GM18519 (cell line): ENCODE measurements at regions not wholly inside any gene's neighbourhood (a gene's known extent, or its start where the extent isn't known, plus 50 kb on each side); places are given as distances from the start of the nearest gene placed in this dataset.
"Not testable (repeated sequence)": the region's sequence is repeated elsewhere in the genome, so short reads cannot be mapped to it uniquely, and the experiment has no call there.

Source experiments
- ATAC-seq: cut with Tn5 transposase; IDR thresholded peaks from one replicate; pipeline ENCODE4 v1.9.1; 2021; ENCODE audit warnings: mild to moderate bottlenecking, moderate library complexity; ENCODE audit not compliant: unreplicated experiment, low FRiP score

DNA sequence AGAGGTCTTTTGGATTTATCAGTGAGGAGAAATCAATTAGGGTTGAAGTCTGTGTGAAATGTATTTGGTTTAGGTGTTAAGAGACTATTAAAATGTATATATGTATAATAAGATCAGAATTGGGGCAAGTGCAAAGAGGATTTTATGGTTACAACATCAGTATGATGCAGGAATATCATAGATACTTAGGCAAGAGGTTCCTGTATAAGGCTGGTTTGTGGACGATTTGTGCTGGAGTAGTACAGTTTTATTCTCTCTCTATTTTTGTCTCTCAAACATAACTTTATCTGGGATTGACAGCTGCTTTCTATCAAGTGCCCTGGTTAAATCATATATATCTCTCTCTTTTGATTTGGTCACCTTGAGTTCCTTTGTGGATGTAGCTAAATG, 142.5 kb downstream of the CTH start:
- ATAC-seq: no peak

DNA sequence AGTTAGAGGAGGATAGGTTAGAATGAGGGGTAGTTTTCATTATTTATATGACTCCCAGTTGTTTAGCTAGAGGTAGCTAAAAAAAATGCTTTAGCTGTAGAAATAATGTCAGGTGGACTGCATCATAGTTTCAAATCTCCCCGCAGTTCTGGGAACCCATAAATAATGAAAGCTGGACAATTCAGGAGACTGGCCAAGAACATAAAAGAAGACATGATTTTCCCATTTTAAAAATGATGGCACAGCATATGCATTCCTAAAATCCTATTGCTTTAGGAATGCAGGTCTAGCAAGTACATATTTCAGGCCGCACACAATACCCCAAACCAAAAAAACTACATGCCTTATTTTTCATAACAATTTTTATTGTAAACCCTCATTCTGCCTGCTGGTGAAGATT, 143.3 kb downstream of the CTH start:
- no peak for ATAC-seq

DNA sequence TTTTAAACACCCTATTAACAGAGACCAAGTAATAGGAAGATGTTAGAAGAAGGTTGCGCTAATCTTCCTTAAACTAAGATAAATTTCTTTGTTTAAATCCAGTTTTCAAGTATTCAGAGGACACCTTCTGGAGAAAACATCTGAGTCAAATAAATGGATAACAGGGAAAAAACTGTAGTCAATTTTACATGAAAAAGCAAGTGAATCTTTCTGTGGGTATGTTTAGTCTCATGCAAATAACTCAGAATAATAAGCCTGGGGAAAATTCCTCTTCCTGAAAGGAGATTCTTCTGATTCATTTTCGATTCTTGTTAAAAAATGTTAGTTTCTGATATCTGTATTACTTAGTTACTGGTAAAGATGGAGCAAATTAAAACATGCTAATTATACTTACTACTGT, 145.5 kb downstream of the CTH start:
- no peak for ATAC-seq

DNA sequence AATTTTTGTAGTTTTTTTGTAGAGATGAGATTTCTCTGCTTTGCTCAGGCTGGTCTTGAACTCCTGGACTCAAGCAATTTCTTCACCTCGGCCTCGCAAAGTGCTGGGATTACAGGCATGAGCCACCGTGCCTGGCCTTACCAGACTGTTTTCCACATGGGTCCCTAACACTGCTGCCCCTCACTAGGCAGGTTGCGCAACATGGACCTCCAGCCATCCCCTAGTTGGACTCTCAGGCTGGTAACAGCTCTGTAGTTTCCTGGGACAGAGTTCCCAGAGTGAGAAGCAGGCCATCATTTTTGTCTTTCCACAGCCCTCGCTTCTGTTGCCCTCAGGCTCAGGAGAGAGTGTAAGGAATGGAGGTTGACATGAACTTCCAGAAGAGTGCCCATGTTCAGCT, 156.1 kb downstream of the CTH start:
- no peak for ATAC-seq

DNA sequence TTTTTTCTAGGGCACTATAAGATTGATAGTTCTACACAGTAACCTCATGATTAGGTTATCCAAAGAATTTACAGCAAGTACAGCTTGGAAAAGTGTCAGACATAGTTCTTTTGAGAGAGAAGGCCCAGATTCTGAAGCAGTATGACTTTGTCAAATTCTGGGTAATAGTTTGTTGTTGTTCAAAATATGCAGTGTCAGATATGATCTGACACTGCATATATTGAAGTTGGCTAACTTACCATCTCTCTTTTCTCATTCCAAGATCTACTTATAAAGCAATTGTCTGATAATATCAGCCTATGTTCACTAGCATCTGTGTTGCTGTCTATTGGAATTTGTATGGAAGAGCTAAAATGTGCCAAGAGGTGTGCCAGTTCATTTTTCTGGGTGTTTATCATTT, 160.1 kb downstream of the CTH start:
- ATAC-seq: no peak

DNA sequence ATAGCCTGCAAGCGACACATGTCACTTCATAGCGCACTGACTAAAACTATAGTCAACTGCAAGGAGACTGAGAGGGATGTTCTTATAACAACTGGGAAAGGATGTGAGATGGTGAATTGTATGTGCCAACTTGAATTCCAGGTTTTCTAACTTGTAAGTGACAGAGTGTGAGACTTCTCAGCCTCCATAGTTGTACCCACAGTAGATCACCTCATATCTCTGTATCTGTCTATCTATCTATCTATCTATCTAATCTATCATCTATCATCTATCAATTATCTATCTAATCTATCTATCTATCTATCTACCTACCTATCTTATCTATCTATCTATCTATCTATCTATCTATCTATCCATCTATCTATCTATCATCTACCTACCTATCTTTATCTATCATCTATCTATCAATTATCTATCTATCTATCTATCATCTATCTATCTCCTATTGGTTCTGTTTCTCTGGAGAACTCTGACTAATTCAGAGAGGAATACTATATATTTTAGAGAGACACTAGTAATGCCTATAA, 162.3 kb downstream of the CTH start:
- ATAC-seq: no peak

DNA sequence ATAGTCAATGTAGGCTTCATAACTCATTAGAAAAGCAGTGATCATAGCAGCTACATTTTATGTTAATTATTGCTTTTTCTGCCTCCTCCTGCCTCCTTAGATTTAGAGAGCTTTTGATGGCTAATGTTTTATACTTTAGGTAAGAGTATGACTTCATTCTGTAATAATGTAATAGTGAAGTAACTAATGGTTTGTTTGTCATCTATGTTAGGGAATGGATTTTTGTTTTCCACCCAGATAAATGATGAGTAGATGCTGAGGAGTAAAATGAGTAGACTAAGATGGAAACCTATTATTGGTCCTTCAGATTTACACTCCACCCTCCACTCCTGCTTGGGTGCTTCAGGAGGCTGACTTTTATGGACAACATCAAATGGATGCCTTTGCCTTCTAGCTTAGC, 170.6 kb downstream of the CTH start:
- ATAC-seq: no peak

DNA sequence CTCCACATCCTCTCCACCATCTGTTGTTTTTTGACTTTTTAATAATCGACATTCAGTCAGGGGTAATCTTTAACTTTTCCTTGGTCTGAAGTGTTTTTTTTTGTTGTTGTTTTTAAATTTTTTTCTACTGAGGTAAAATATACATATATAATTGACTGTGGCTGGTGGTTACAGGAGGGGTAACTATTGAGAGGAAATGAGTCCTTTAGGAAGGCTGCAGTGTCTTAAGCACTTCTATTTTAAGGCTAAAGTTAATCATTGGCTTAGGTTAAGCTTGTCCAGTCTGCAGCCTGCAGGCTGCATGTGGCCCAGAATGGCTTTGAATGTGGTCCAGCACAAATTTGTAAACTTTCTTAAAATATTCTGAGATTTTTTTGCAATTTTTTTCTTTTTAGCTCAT, 172.5 kb downstream of the CTH start:
- no peak for ATAC-seq

DNA sequence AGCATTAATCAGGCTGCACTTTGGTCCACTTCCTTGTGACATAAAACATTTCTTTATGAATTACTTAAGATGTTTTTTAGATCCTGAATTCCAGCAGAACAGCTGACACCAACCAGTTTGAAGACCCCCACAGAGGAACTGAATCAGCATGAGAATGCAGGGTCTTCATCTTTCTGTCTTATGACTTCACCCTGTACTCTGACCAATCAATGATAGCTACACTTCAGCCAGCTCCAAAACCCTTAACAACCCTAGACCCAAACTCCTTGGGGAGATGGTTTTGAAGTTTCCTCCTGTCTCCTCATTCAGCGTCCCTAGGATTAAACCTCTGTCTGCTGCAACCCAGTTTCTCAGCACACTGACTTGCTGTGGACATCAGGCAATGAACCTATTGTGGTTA, 175.0 kb downstream of the CTH start:
- ATAC-seq: no peak

DNA sequence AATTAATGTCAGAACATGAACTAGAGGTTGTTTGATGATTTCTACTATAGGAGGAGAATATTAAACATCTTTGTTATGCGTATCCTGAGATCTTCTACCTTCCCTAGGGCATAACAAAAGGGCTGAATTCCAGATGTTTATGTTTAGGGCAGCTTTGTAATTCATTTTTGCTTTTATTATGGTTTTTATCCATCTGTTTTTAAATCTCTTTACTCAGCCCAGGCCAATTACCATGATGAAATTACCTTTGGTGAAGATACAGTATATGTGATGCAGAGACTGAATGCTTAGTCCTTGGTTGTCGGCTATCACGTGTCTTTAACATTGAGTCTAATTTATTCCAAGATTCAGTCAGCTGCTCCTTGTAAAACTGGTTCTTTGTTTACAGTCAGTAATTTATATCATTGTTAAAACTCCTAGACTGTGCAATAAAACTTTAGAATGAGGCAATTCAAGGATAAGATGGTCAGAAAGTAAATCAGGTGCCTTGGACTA, 176.9 kb downstream of the CTH start:
- no peak for ATAC-seq

DNA sequence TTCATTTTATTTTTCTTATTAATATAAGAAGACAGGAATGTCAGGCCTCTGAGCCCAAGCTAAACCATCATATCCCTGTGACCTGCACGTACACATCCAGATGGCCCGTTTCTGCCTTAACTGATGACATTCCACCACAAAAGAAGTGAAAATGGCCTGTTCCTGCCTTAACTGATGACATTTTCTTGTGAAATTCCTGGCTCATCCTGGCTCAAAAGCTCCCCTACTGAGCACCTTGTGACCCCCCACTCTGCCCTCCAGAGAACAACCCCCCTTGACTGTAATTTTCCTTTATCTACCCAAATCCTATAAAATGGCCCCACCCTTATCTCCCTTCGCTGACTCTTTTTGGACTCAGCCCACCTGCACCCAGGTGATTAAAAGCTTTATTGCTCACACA, 182.5 kb downstream of the CTH start:
- ATAC-seq: not testable (repeated sequence)

DNA sequence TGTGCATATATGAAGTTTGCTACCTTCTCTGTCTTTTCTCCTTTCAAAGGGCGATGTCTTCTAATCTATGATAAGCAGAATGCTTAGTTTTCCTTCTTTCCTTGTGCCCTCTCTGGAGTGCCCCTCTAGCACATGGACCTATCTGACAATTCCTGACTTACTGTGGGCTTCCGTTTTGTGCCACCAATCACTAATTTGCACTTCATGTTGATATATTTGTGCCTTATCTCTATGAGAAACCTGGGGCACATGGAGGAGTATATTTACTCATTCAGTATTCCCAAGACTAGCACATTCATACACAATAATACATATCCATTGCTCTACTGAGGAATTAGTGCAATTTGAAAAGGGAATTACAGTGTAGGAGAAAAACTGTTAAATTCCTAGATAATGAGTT, 197.7 kb downstream of the CTH start:
- ATAC-seq: no peak

DNA sequence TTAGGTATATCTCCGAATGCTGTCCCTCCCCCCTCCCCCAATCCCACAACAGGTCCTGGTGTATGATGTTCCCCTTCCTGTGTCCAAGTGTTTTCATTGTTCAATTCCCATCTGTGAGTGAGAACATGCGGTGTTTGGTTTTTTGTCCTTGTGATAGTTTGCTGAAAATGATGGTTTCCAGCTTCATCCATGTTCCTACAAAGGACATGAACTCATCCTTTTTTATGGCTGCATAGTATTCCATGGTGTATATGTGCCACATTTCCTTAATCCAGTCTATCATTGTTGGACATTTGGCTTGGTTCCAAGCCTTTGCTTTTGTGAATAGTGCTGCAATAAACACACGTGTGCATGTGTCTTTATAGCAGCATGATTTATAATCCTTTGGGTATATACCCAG, 199.1 kb downstream of the CTH start:
- not testable (repeated sequence) for ATAC-seq

DNA sequence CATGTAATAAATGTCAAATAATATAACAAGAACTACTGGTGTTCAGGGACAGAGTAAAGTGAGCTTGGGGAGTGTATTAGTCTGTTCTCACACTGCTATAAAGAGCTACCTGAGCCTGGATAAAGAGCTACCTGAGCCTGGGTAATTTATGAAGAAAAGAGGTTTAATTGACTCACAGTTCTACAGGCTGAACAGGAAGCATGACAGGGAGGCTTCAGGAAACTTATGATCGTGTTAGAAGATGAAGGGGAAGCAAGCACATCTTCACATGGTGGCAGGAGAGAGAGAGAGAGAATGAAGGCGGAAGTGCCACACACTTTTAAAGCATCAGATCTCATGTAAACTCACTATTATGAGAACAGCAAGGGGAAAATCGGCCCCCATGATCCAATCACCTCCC, 205.9 kb downstream of the CTH start:
- no peak for ATAC-seq

DNA sequence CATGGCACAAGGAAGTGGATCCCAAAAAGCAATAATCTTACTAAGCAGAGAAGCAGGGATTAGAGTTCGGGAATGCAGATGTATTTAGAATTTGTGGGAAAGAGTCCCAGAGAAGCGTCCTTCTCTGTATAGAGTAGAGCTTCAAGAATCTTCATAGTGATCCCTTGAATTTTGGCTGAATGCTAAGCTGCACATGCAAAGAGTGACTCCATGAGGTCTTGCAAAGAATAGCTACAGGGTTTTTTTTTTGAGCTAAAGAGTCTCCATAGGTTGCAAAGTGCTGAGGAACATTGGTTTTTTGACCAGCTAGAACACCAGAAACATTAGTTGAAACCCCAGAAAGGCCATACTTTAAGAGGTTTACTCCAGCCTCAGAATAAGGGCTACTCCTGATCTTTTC, 206.7 kb downstream of the CTH start:
- ATAC-seq: no peak

DNA sequence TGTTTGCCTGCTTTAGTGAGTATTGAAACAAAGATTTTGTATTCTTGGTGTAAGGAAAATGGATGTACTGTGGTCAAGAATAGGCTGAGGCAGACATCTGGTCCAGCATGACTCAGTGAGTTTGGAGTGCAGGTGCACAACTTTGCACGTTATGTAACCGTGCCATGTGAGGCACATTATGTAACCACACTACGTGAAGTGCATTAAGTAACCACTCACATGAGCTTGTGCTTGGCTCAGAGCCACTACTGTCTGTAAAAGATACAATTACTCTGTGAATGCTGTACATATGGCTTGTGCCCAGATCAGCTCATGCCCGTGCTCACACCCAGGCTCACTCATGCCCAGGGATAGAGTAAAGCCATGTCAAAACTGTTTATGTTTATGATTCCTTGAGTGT, 216.8 kb downstream of the CTH start:
- no peak for ATAC-seq

DNA sequence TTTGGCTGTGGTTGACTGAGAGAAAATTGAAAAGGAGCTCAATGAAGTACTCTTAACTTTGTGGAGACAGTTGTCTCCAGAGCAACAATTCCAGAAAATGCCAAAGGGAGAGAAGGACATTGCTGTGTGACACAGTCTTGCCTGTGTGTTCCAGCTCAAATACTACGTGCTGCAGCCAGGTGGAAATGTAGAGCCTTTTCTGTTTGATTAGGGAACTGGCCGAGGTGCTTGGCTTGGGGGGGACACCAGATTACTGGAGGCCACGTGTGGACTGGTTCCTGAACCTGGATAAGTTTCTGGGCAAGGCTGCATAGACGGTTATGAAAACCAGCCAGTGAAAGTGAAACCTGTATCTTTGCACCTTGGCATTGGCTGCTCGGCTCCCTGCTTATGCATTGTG, 217.9 kb downstream of the CTH start:
- no peak for ATAC-seq

DNA sequence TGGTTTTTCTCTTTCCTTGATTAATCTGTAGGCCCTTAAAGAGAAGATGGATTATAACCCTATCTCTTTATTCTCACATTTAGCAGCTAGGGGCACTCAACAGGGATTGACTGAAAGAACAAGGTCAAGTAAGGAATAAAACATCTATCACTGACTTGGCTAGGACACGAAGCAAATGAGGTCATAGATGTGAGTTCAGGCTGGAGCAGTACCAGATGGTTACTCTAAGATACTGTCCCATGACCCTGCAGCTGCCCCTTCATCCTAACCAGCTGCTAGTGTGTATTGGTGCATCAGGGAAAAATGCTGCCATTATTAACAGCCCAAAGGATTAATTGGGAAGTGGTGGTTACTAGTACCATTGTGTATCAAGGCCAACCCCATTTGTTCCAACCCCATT, 221.9 kb downstream of the CTH start:
- no peak for ATAC-seq

DNA sequence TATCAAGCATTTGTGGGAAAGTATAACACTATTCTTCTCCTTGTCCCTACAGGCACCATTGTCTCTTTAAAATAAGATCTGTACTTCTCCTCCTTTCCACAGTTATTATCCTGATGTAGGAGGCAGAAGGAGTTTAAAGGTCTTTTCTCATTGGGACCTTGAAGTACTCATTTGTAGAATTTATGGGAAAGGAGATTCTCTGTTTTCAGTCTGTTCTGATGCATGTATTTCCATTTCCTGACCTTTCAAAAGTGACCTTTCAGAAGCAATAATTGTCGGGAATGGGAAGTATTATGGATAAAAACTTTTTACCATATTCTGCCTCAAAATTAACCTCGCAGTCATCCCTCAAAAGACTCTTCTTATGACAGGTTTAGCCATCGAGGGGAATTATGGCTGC, 224.8 kb downstream of the CTH start:
- no peak for ATAC-seq

DNA sequence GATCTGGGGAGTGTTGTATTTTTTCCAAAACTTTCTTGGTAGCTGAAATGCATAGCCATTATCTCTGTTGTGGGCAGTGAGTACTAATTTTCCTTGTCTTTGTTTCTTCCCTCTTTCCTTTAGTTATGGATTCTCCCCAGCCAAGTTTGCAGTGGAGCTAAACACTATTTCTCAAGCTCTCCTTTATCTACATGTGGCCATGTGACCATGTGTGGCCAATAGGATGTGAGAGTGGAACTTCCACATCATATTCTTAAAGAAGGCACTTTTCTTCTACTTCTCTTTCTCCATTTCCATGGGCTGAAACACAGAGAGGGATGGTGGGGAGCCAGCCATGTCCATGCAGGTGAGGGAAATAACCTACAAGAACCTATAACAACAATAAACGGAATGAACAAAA, 230.8 kb downstream of the CTH start:
- ATAC-seq: no peak

DNA sequence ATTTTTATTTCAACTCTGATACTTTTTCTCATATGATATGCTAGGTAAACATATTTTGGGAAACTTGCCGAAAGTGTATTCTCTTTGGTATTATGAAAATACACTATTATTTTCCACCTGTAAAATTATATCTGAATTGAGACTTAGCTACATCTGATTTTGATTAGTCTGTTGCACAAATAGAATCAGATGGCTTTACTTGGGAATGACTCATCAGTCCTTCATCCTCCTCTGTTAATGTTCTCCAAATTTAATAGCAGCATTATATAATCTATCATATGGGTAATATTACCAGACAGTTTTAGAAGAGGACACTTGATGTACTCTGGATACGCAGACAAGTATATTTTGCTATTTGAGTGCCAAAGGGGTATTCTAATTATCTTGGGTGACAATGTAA, 245.3 kb downstream of the CTH start:
- ATAC-seq: no peak

DNA sequence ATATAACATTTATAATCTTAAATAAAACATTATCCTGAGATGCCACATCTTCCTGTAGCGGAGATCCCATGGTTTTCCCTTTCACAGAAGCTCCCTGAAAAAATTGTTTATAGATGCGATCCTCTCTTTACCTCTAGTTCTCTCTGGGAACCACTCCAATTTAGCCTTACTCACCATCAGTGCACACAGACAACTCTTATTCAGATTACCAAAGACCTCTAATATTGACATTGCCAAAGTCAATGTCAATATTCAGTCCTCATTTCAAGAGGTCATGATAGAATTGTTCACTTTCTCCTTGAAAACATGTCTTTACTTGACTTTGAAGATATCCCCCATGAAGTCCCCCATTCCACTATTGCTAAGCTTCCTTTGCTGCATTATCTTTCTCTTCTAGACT, 248.8 kb downstream of the CTH start:
- no peak for ATAC-seq

DNA sequence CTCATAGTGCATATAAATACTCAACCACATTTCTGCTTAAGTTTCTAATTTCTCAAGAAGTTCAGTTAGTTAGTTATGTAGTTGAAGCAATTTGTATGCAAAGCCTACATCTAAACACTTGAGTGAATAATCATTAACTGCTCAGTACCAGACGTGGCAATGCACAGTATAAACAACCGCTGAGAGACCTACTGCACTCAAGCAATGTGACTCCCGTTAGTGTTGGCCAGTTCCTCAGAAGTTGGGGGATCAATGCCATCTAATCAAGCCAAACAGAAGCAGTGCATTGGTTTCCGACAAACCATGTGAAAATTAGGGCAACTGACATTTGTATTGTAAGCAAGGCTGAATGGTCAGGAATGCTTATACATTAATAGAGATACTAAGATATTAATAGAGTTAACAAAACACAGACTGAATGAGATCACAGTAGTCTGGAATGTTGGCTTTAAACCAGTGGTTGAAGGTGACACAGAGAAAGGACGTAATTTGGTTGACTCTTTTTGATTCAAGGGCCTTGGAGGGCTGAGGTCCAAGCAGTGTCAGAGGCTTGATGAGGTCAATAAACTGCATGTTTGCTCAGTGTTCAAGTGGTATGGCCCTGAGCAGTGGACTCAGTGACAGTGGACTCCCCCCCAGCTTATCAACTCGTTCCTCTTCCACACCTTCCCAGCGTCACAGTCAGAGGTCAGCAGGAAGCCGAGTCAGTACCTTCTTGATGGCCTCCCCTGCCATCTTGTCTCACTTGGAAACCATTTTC, 255.5 kb downstream of the CTH start:
- no peak for ATAC-seq
